GM12878 (cell line): ENCODE measurements at regions not wholly inside any gene's neighbourhood (a gene's known extent, or its start where the extent isn't known, plus 50 kb on each side); places are given as distances from the start of the nearest gene placed in this dataset.

Experiments
- ATAC-seq: fragments of 200-7000 bp; cut with Tn5 transposase; 3 replicates; pipeline ENCODE4 v1.9.1; 2020; ENCODE audit warnings: mild to moderate bottlenecking, moderate library complexity
- BruUV-seq: library from RNA; stranded (reverse); fragments of 400-500 nt; replicated peaks from 2 replicates; lab custom pipeline; 2021; lab: Mats Ljungman, UMichigan
- CTCF ChIA-PET: fragments of 300-600 bp; sonication (Branson Sonifier 250); formaldehyde crosslinking; extraction: SDS; loops from one replicate; lab custom pipeline; 2021; ENCODE audit warnings: inconsistent platforms; lab: Yijun Ruan, JAX
- POLR2A ChIA-PET: fragments of 350-600 bp; formaldehyde crosslinking; extraction: SDS; loops from one replicate; lab custom pipeline; 2021; ENCODE audit warnings: inconsistent platforms; lab: Charles Lee
- RAD21 ChIA-PET: fragments of 300-600 bp; sonication (Branson Sonifier 250); formaldehyde crosslinking; loops from one replicate; lab custom pipeline; 2023; ENCODE audit warnings: antibody characterized with exemption; ENCODE audit not compliant: unreplicated experiment; lab: Charles Lee
- SMC1A ChIA-PET: fragments of 300-600 bp; sonication (Branson Sonifier 250); formaldehyde crosslinking; loops from one replicate; lab custom pipeline; 2023; ENCODE audit not compliant: unreplicated experiment, uncharacterized antibody; lab: Charles Lee
- DNase-seq: peaks from one replicate; pipeline ENCODE4 v3.0.0-alpha.2; 2011; ENCODE audit warnings: low read depth, low spot score
- FAIRE-seq: peaks from 3 replicates; lab custom pipeline; 2011; peaks lifted over from hg19 to GRCh38; lab: Jason Lieb, UNC
- H2AFZ ChIP-seq: 2 replicates; pipeline ENCODE4 v1.6.0; 2011; ENCODE audit warnings: low read depth, low read length, control low read depth; ENCODE audit not compliant: control insufficient read depth
- H3K27ac ChIP-seq: 2 replicates; pipeline ENCODE4 v1.5.1; 2011; ENCODE audit warnings: control low read depth; ENCODE audit not compliant: control insufficient read depth, insufficient read depth
- H3K27me3 ChIP-seq, 2 experiments: replicated peaks in 1 of 2; 2 replicates each; pipeline versions ENCODE4 v1.6.0 to v1.6.1; 2011; ENCODE audit warnings: low read length in 1 of 2; ENCODE audit not compliant: control insufficient read depth in 2 of 2, insufficient read depth in 2 of 2
- H3K36me3 ChIP-seq, 2 experiments: 2 replicates each; pipeline ENCODE4 v1.5.1; 2011; ENCODE audit warnings: low read length in 1 of 2; ENCODE audit not compliant: control insufficient read depth in 2 of 2, insufficient read depth in 2 of 2
- H3K4me1 ChIP-seq: 2 replicates; pipeline ENCODE4 v1.6.1; 2011; ENCODE audit warnings: mild to moderate bottlenecking, low read length, moderate library complexity, mixed read lengths; ENCODE audit not compliant: control insufficient read depth, insufficient read depth
- H3K4me2 ChIP-seq: 2 replicates; pipeline ENCODE4 v1.6.0; 2011; ENCODE audit warnings: control low read depth; ENCODE audit not compliant: control insufficient read depth, insufficient read depth
- H3K4me3 ChIP-seq: fragments of 200-600 bp; sonication (generic); 2 replicates; pipeline ENCODE4 v1.5.1; 2016
- H3K79me2 ChIP-seq: 2 replicates; pipeline ENCODE4 v1.6.0; 2011; ENCODE audit warnings: low read length; ENCODE audit not compliant: control insufficient read depth, insufficient read depth
- H3K9ac ChIP-seq: 2 replicates; pipeline ENCODE4 v1.8.0; 2011; ENCODE audit warnings: low read length, control low read depth, mixed read lengths; ENCODE audit not compliant: control insufficient read depth, insufficient read depth
- H3K9me3 ChIP-seq: replicated peaks from 3 replicates; pipeline ENCODE4 v1.5.1; 2011; ENCODE audit warnings: mild to moderate bottlenecking, low read length; ENCODE audit not compliant: control insufficient read depth, insufficient read depth
- H4K20me1 ChIP-seq: 2 replicates; pipeline ENCODE4 v1.6.0; 2011; ENCODE audit not compliant: control insufficient read depth, insufficient read depth
- BRCA1 ChIP-seq: IDR thresholded peaks from 2 replicates; pipeline ENCODE4 v1.6.1; 2011; ENCODE audit warnings: low read depth, low read length, improper control_type of control experiment
- FOXK2 ChIP-seq: fragments of 450-650 bp; IDR thresholded peaks from 2 replicates; pipeline ENCODE4 v1.6.1; 2017; ENCODE audit warnings: mild to moderate bottlenecking, moderate library complexity
- PAX8 ChIP-seq: fragments of 450-650 bp; IDR thresholded peaks from 2 replicates; pipeline ENCODE4 v1.6.1; 2017; ENCODE audit warnings: mild to moderate bottlenecking, moderate library complexity
- SIX5 ChIP-seq: IDR thresholded peaks from 2 replicates; pipeline ENCODE4 v1.6.1; 2011; ENCODE audit warnings: mild to moderate bottlenecking, low read depth, low read length, moderate library complexity; ENCODE audit not compliant: severe bottlenecking
- TCF3 ChIP-seq: IDR thresholded peaks from 2 replicates; pipeline ENCODE4 v1.6.1; 2012; ENCODE audit warnings: low read depth, mild to moderate bottlenecking, low read length, borderline replicate concordance; ENCODE audit not compliant: insufficient read depth
- ZNF217 ChIP-seq: fragments of 450-650 bp; IDR thresholded peaks from 2 replicates; pipeline ENCODE4 v1.6.1; 2017; ENCODE audit warnings: antibody characterized with exemption, mild to moderate bottlenecking
- ZNF24 ChIP-seq: fragments of 450-650 bp; IDR thresholded peaks from 2 replicates; pipeline ENCODE4 v1.6.1; 2017; ENCODE audit warnings: antibody characterized with exemption, mild to moderate bottlenecking
- ZNF274 ChIP-seq: IDR thresholded peaks from one replicate; pipeline ENCODE4 v1.8.0; 2011; ENCODE audit not compliant: insufficient read length, insufficient read depth
- WGBS: methylation state at CpG from one replicate; pipeline ENCODE4 v1.1.6; 2016; ENCODE audit warnings: low lambda C conversion rate; ENCODE audit not compliant: insufficient replicate concordance, insufficient coverage; ENCODE audit errors: missing lambda C conversion rate; 5-methylcytosine and 5-hydroxymethylcytosine counted together
- in situ Hi-C: fragments of 300-500 bp; cut with MboI; formaldehyde crosslinking; loops from 9 replicates; pipeline ENCODE4 v1.14.3; 2018; ENCODE audit warnings: mixed read lengths
- intact Hi-C: fragments of 100-400 bp; cut with micrococcal nuclease; formaldehyde crosslinking; loops from one replicate; pipeline ENCODE4 v1.14.2; 2022; ENCODE audit not compliant: unreplicated experiment
- TF ChIP-seq, protein P1 (sequence below): fragments of 450-650 bp; IDR thresholded peaks from 2 replicates; pipeline ENCODE4 v1.6.1; 2016; ENCODE audit warnings: mild to moderate bottlenecking

DNA sequence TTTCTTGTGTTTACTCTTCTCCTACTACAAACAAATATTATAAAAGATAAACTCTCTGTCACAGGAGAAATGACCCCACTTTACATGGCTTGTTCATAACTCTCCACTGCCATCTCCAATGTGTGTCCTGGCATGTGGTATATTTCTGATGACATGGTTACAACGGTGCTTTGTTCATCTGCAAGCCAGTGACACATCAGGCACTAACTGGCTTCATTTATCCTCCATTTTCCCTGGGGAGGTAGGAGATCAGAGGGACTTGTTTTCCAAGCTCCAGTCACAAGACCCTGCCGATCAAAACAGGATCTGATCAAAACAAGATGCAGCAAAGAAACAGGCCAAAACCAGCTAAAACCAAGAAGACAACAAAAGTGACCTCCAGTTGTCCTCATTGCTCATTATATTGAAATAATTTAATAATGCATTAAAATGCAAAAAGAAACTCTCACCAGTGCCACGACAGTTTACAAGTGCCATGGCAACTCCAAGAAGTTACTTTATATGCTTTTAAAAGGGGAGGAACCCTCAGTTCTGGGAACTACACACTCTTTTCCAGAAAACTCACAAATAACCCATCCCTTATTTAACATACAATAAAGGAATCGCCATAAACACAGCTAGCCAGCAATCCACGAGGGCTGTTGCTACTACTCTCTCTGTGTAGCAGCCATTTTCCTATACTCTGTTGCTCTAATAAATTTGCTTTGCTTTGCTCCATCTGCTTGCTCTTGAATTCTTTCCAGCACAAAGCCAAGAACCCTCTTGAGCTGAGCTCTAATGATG is 224.2 kb downstream of the XPNPEP1 start:
- no peak for FAIRE-seq
- in situ Hi-C loops (no loop called here), intact Hi-C loops (no loop called here)
- no peaks in the 10 kb centered on the region for H3K4me1 ChIP-seq
- ChIA-PET POLR2A (no interaction called here), RAD21 (no interaction called here), CTCF (interaction anchor here (0.7 kb wide), 1 partner anchor 73 kb away, joined by 4 read pairs; no protein-coding TSS in a partner anchor), SMC1A (interaction anchor here (1.3 kb wide), 1 partner anchor 9 kb away, joined by 3 read pairs; no protein-coding TSS in a partner anchor)
- no peak for ATAC-seq
- no peaks in the 10 kb centered on the region for H3K79me2 ChIP-seq
- no peaks in the 10 kb centered on the region for H4K20me1 ChIP-seq
- WGBS = 23% methylated on average over 5 of the region's 5 CpGs
- no peak for TF ChIP-seq ZNF217
- no peak for TF ChIP-seq PAX8
- TF ChIP-seq, protein P1, sequence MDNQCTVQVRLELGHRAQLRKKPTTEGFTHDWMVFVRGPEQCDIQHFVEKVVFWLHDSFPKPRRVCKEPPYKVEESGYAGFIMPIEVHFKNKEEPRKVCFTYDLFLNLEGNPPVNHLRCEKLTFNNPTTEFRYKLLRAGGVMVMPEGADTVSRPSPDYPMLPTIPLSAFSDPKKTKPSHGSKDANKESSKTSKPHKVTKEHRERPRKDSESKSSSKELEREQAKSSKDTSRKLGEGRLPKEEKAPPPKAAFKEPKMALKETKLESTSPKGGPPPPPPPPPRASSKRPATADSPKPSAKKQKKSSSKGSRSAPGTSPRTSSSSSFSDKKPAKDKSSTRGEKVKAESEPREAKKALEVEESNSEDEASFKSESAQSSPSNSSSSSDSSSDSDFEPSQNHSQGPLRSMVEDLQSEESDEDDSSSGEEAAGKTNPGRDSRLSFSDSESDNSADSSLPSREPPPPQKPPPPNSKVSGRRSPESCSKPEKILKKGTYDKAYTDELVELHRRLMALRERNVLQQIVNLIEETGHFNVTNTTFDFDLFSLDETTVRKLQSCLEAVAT = no peak
- TF ChIP-seq SIX5 = no peak
- no peak for TF ChIP-seq ZNF24
- TF ChIP-seq TCF3 = no peak
- TF ChIP-seq ZNF274 = no peak
- no peak for TF ChIP-seq FOXK2
- TF ChIP-seq BRCA1 = no peak
- DNase-seq = no peak
- H2AFZ ChIP-seq = no peak overlapping the region
- H3K9me3 ChIP-seq = no peaks in the 10 kb centered on the region
- no peaks in the 10 kb centered on the region for H3K27me3 ChIP-seq
- no peaks in the 10 kb centered on the region for H3K36me3 ChIP-seq
- no peak overlapping the region for H3K9ac ChIP-seq
- no peak overlapping the region for H3K27ac ChIP-seq
- no peak overlapping the region for H3K4me2 ChIP-seq
- no TSS peak for BruUV-seq
- H3K4me3 ChIP-seq = no peak overlapping the region
